Neural progenitor cell (in vitro differentiated cells): ENCODE measurements at regions not wholly inside any gene's neighbourhood (a gene's known extent, or its start where the extent isn't known, plus 50 kb on each side); places are given as distances from the start of the nearest gene placed in this dataset.

Experiments
- DNase-seq: peaks from one replicate; pipeline ENCODE4 v3.0.0-alpha.2; 2016; ENCODE audit warnings: low spot score
- H2AFZ ChIP-seq: fragments of 200-600 bp; sonication (generic); replicated peaks from 2 replicates; pipeline ENCODE4 v1.6.1; 2016; ENCODE audit warnings: antibody characterized with exemption
- H3F3A ChIP-seq: fragments of 200-600 bp; sonication (generic); 2 replicates; pipeline ENCODE4 v1.6.1; 2016; ENCODE audit warnings: antibody characterized with exemption, low read depth
- H3K27ac ChIP-seq: fragments of 200-600 bp; sonication (generic); 2 replicates; pipeline ENCODE4 v1.5.1; 2016; ENCODE audit warnings: mild to moderate bottlenecking
- H3K27me3 ChIP-seq: fragments of 200-600 bp; sonication (generic); 2 replicates; pipeline ENCODE4 v1.6.1; 2016; ENCODE audit warnings: mild to moderate bottlenecking, moderate library complexity
- H3K36me3 ChIP-seq: fragments of 200-600 bp; sonication (generic); 2 replicates; pipeline ENCODE4 v1.5.1; 2016
- H3K4me1 ChIP-seq: fragments of 200-600 bp; sonication (generic); 2 replicates; pipeline ENCODE4 v1.6.1; 2016; ENCODE audit warnings: mixed run types
- H3K4me2 ChIP-seq: fragments of 200-600 bp; sonication (generic); 2 replicates; pipeline ENCODE4 v1.6.1; 2016
- H3K4me3 ChIP-seq: fragments of 200-600 bp; sonication (generic); 2 replicates; pipeline ENCODE4 v1.5.1; 2016
- H3K79me2 ChIP-seq: fragments of 200-600 bp; sonication (generic); 2 replicates; pipeline ENCODE4 v1.6.1; 2016; ENCODE audit warnings: low read depth
- H3K9ac ChIP-seq: fragments of 200-600 bp; sonication (generic); 2 replicates; pipeline ENCODE4 v1.6.1; 2016
- H3K9me3 ChIP-seq: fragments of 200-600 bp; sonication (generic); 2 replicates; pipeline ENCODE4 v1.5.1; 2016; ENCODE audit warnings: low read depth
- H4K20me1 ChIP-seq: fragments of 200-600 bp; sonication (generic); 2 replicates; pipeline ENCODE4 v1.6.1; 2016; ENCODE audit warnings: low read depth
- H3K27ac Mint-ChIP-seq: 3 replicates; pipeline ENCODE4 v1.8.0; 2021; ENCODE audit warnings: mixed read lengths
- H3K27me3 Mint-ChIP-seq: 2 replicates; pipeline ENCODE4 v1.8.0; 2022; ENCODE audit warnings: low read depth, mild to moderate bottlenecking, inconsistent platforms, moderate library complexity, mixed read lengths; ENCODE audit not compliant: insufficient read depth
- H3K36me3 Mint-ChIP-seq: 3 replicates; pipeline ENCODE4 v1.8.0; 2021; ENCODE audit warnings: mixed read lengths
- H3K4me1 Mint-ChIP-seq: 3 replicates; pipeline ENCODE4 v1.8.0; 2021; ENCODE audit warnings: mixed read lengths
- H3K4me3 Mint-ChIP-seq: 3 replicates; pipeline ENCODE4 v1.8.0; 2021; ENCODE audit warnings: mild to moderate bottlenecking, moderate library complexity, mixed read lengths
- H3K9me3 Mint-ChIP-seq: 3 replicates; pipeline ENCODE4 v1.8.0; 2020; ENCODE audit warnings: mixed read lengths
- CTCF ChIP-seq: fragments of 200-600 bp; sonication (generic); IDR thresholded peaks from 2 replicates; pipeline ENCODE4 v1.5.1; 2017; ENCODE audit warnings: antibody characterized with exemption, mild to moderate bottlenecking
- EZH2 ChIP-seq: fragments of 200-600 bp; sonication (generic); IDR thresholded peaks from 2 replicates; pipeline ENCODE4 v1.6.1; 2017; ENCODE audit warnings: antibody characterized with exemption, mild to moderate bottlenecking, moderate library complexity
- EZH2phosphoT487 ChIP-seq: fragments of 200-600 bp; sonication (generic); IDR thresholded peaks from 2 replicates; pipeline ENCODE4 v1.6.1; 2017; ENCODE audit warnings: antibody characterized with exemption

DNA sequence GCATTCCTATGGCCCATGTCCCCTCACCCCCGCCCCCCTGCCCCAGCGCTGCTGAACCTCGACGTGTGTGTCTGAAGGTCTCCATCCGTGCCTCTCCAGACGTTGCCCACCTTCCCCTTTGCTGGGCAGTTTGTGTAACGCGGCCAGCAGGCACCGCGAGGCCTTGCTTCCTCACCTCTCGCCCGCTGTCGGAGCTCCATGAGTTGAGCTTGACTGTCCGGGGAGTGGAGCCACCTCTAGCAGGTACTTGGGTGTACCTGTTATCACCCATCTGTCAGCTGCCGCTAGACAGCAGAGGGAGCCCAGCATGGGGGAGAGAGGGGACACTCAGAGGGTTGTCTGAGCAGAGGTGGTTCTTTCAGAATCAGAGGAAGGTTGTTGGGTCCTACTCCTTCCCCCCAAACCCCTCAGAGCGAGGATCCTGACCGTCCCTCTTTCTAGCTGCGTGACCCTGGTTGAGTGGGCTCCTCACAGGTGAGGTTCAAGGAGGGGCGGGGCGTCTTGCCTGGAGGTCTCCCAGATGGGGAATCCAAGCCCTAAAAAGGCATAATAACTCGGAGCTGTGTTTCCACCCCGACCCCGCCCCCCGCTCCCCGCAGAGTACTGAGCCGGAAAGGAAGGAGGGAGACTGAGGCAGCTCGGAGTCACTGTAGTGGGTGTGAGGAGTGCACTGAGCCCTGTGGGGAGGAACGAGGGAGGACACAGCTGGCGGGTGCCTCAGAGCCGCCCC, 184.7 kb downstream of the C9orf50 start:
- Histone ChIP-seq H2AFZ (no peak overlapping the region), H3K4me2 (peak overlapping the region; percentile 100), H3K9ac (no peak overlapping the region), H3K36me3 (no peaks in the 10 kb centered on the region), H3K79me2 (no peaks in the 10 kb centered on the region), H3K9me3 (no peaks in the 10 kb centered on the region), H3K4me3 (no peak overlapping the region), H3K27me3 (peaks cover 50% of the 10 kb centered on the region), H3F3A (peaks cover 60% of the 10 kb centered on the region), H3K27ac (no peak overlapping the region), H4K20me1 (no peaks in the 10 kb centered on the region), H3K4me1 (peaks cover 31% of the 10 kb centered on the region)
- TF ChIP-seq CTCF: no peak
- no peak for TF ChIP-seq EZH2
- no peak for TF ChIP-seq EZH2phosphoT487
- Mint-ChIP-seq H3K4me3 (peak overlapping the region; percentile 91), H3K36me3 (no peaks in the 10 kb centered on the region), H3K9me3 (no peaks in the 10 kb centered on the region), H3K27ac (peak overlapping the region; percentile 40), H3K27me3 (peaks cover 36% of the 10 kb centered on the region), H3K4me1 (peaks cover 71% of the 10 kb centered on the region)
- no peak for DNase-seq

GRCh38 chr9:129435291-129435690, 185.6 kb downstream of the C9orf50 start:
- no peaks in the 10 kb centered on the region for H3K36me3 Mint-ChIP-seq
- H3K9ac ChIP-seq: no peak overlapping the region
- H3K27me3 ChIP-seq: peaks cover 46% of the 10 kb centered on the region
- H3K9me3 Mint-ChIP-seq: no peaks in the 10 kb centered on the region
- peaks cover 31% of the 10 kb centered on the region for H3K27me3 Mint-ChIP-seq
- H3K4me3 Mint-ChIP-seq: no peak overlapping the region
- DNase-seq: no peak
- no peaks in the 10 kb centered on the region for H3K9me3 ChIP-seq
- H3K4me1 Mint-ChIP-seq: peaks cover 68% of the 10 kb centered on the region
- peak overlapping the region; percentile 85 for H3K27ac Mint-ChIP-seq
- no peaks in the 10 kb centered on the region for H3K36me3 ChIP-seq
- no peak overlapping the region for H3K27ac ChIP-seq
- H2AFZ ChIP-seq: no peak overlapping the region
- no peaks in the 10 kb centered on the region for H4K20me1 ChIP-seq
- no peak overlapping the region for H3K4me2 ChIP-seq
- peaks cover 26% of the 10 kb centered on the region for H3K4me1 ChIP-seq
- H3K4me3 ChIP-seq: no peak overlapping the region
- H3K79me2 ChIP-seq: no peaks in the 10 kb centered on the region
- H3F3A ChIP-seq: peaks cover 52% of the 10 kb centered on the region
- no peak for TF ChIP-seq EZH2
- TF ChIP-seq EZH2phosphoT487: no peak
- no peak for TF ChIP-seq CTCF

DNA sequence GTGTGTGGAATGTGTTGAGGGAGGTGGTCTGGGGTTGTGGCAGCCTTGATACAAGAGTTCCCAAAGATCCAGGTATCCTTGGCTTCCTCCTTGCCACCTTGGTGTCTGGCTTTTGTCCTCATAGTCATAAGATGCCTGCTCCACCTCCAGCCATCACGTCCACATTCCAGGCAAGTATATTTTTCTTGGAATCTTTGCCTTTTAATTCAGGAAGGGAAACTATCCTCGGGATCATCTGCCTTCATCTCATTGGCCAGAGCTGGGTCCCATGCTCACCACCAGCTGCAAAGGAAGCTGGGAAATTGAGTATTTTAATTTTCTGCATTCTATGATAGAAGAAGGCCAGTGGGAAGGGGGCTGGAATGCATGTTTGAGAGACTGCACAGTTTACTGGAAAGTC, 186.7 kb downstream of the C9orf50 start:
- TF ChIP-seq EZH2 (no peak), CTCF (no peak), EZH2phosphoT487 (no peak)

More for the DNA sequence above, 186.7 kb downstream of the C9orf50 start:
- Histone ChIP-seq H3F3A (peaks cover 47% of the 10 kb centered on the region), H3K36me3 (no peaks in the 10 kb centered on the region), H3K4me1 (peaks cover 26% of the 10 kb centered on the region), H3K79me2 (no peaks in the 10 kb centered on the region), H3K27me3 (peaks cover 41% of the 10 kb centered on the region), H3K4me2 (no peak overlapping the region), H3K27ac (no peak overlapping the region), H3K4me3 (no peak overlapping the region), H3K9ac (no peak overlapping the region), H3K9me3 (no peaks in the 10 kb centered on the region), H4K20me1 (no peaks in the 10 kb centered on the region), H2AFZ (no peak overlapping the region)
- H3K27ac Mint-ChIP-seq: peak overlapping the region; percentile 72
- H3K9me3 Mint-ChIP-seq: no peaks in the 10 kb centered on the region
- no peaks in the 10 kb centered on the region for H3K36me3 Mint-ChIP-seq
- peaks cover 78% of the 10 kb centered on the region for H3K4me1 Mint-ChIP-seq
- H3K27me3 Mint-ChIP-seq: peaks cover 25% of the 10 kb centered on the region
- DNase-seq: no peak
- no peak overlapping the region for H3K4me3 Mint-ChIP-seq
